ENCODE measurements at regions not wholly inside any gene's neighbourhood (a gene's known extent, or its start where the extent isn't known, plus 50 kb on each side); places are given as distances from the start of the nearest gene placed in this dataset.
"Not testable (repeated sequence)": the region's sequence is repeated elsewhere in the genome, so short reads cannot be mapped to it uniquely, and the experiment has no call there.

GRCh38 chr2:176914371-176914770 lies 298.2 kb upstream of the HNRNPA3 start:
- H3K4me1 ChIP-seq (ENCODE audit: control extremely low read depth in 1 of 4, control insufficient read depth in 4 of 4, insufficient read depth in 4 of 4, low read length in 3 of 4): no peaks in the 10 kb centered on the region
- H3K27ac ChIP-seq (ENCODE audit: insufficient read depth in 1 of 2, low read depth in 1 of 2, low read length in 2 of 2, poor library complexity in 1 of 2, severe bottlenecking in 2 of 2): no peak overlapping the region
- no peak for DNase-seq
- 97% methylated on average over 3 of the region's 3 CpGs for WGBS (ENCODE audit: insufficient coverage)
- H3K4me3 ChIP-seq (ENCODE audit: control insufficient read depth in 1 of 7, extremely low read depth in 1 of 7, insufficient read depth in 4 of 7, low read depth in 2 of 7, low read length in 6 of 7): no peak overlapping the region
- POLR2A ChIA-PET: no interaction called here
- no peaks in the 10 kb centered on the region for H3K9me3 ChIP-seq (ENCODE audit: control extremely low read depth in 1 of 5, control insufficient read depth in 4 of 5, insufficient read depth in 2 of 5, low read depth in 1 of 5, low read length in 4 of 5)
- H3K27me3 ChIP-seq (replicated peaks in 2 of 5; ENCODE audit: control insufficient read depth in 4 of 5, insufficient read depth in 5 of 5, low read length in 4 of 5): no peaks in the 10 kb centered on the region
- H3K36me3 ChIP-seq (ENCODE audit: control insufficient read depth in 4 of 4, insufficient read depth in 4 of 4, low read length in 3 of 4): no peaks in the 10 kb centered on the region
- CTCF ChIA-PET: no interaction called here

- CTCF ChIA-PET; H3K4me1 ChIP-seq (ENCODE audit: control extremely low read depth in 1 of 4, control insufficient read depth in 4 of 4, insufficient read depth in 4 of 4, low read length in 3 of 4); POLR2A ChIA-PET; H3K9me3 ChIP-seq (ENCODE audit: control extremely low read depth in 1 of 5, control insufficient read depth in 4 of 5, insufficient read depth in 2 of 5, low read depth in 1 of 5, low read length in 4 of 5); DNase-seq; H3K36me3 ChIP-seq (ENCODE audit: control insufficient read depth in 4 of 4, insufficient read depth in 4 of 4, low read length in 3 of 4); H3K27me3 ChIP-seq (replicated peaks in 2 of 5; ENCODE audit: control insufficient read depth in 4 of 5, insufficient read depth in 5 of 5, low read length in 4 of 5); H3K27ac ChIP-seq (ENCODE audit: insufficient read depth in 1 of 2, low read depth in 1 of 2, low read length in 2 of 2, poor library complexity in 1 of 2, severe bottlenecking in 2 of 2); H3K4me3 ChIP-seq (ENCODE audit: control insufficient read depth in 1 of 7, extremely low read depth in 1 of 7, insufficient read depth in 4 of 7, low read depth in 2 of 7, low read length in 6 of 7): not testable (repeated sequence)
- WGBS (ENCODE audit: insufficient coverage): no CpG with 5 or more reads among the region's 3 CpGs
These were observed 290.0 kb upstream of the HNRNPA3 start for GRCh38 chr2:176922545-176922944.

- WGBS (ENCODE audit: insufficient coverage): 91% methylated on average over 3 of the region's 4 CpGs
These were observed 289.4 kb upstream of the HNRNPA3 start for GRCh38 chr2:176923205-176923604.

GRCh38 chr2:176924909-176925534 lies 287.6 kb upstream of the HNRNPA3 start:
- no peaks in the 10 kb centered on the region for H3K27me3 ChIP-seq (replicated peaks in 2 of 5; ENCODE audit: control insufficient read depth in 4 of 5, insufficient read depth in 5 of 5, low read length in 4 of 5)
- no peaks in the 10 kb centered on the region for H3K4me1 ChIP-seq (ENCODE audit: control extremely low read depth in 1 of 4, control insufficient read depth in 4 of 4, insufficient read depth in 4 of 4, low read length in 3 of 4)
- DNase-seq: no peak
- no peaks in the 10 kb centered on the region for H3K36me3 ChIP-seq (ENCODE audit: control insufficient read depth in 4 of 4, insufficient read depth in 4 of 4, low read length in 3 of 4)
- H3K27ac ChIP-seq (ENCODE audit: insufficient read depth in 1 of 2, low read depth in 1 of 2, low read length in 2 of 2, poor library complexity in 1 of 2, severe bottlenecking in 2 of 2): no peak overlapping the region
- CTCF ChIA-PET: no interaction called here
- POLR2A ChIA-PET: no interaction called here
- WGBS (ENCODE audit: insufficient coverage): 97% methylated on average over 7 of the region's 7 CpGs
- H3K9me3 ChIP-seq (ENCODE audit: control extremely low read depth in 1 of 5, control insufficient read depth in 4 of 5, insufficient read depth in 2 of 5, low read depth in 1 of 5, low read length in 4 of 5): peaks cover 0 to 5% (median 0%) of the 10 kb centered on the region in 5 experiments
- no peak overlapping the region for H3K4me3 ChIP-seq (ENCODE audit: control insufficient read depth in 1 of 7, extremely low read depth in 1 of 7, insufficient read depth in 4 of 7, low read depth in 2 of 7, low read length in 6 of 7)

More at GRCh38 chr2:176923205-176923604, 289.4 kb upstream of the HNRNPA3 start:
- POLR2A ChIA-PET: no interaction called here
- peaks cover 0 to 5% (median 0%) of the 10 kb centered on the region in 5 experiments for H3K9me3 ChIP-seq (ENCODE audit: control extremely low read depth in 1 of 5, control insufficient read depth in 4 of 5, insufficient read depth in 2 of 5, low read depth in 1 of 5, low read length in 4 of 5)
- H3K4me3 ChIP-seq (ENCODE audit: control insufficient read depth in 1 of 7, extremely low read depth in 1 of 7, insufficient read depth in 4 of 7, low read depth in 2 of 7, low read length in 6 of 7): no peak overlapping the region
- CTCF ChIA-PET: no interaction called here
- no peak for DNase-seq
- no peaks in the 10 kb centered on the region for H3K27me3 ChIP-seq (replicated peaks in 2 of 5; ENCODE audit: control insufficient read depth in 4 of 5, insufficient read depth in 5 of 5, low read length in 4 of 5)
- no peaks in the 10 kb centered on the region for H3K36me3 ChIP-seq (ENCODE audit: control insufficient read depth in 4 of 4, insufficient read depth in 4 of 4, low read length in 3 of 4)
- H3K4me1 ChIP-seq (ENCODE audit: control extremely low read depth in 1 of 4, control insufficient read depth in 4 of 4, insufficient read depth in 4 of 4, low read length in 3 of 4): no peaks in the 10 kb centered on the region
- H3K27ac ChIP-seq (ENCODE audit: insufficient read depth in 1 of 2, low read depth in 1 of 2, low read length in 2 of 2, poor library complexity in 1 of 2, severe bottlenecking in 2 of 2): no peak overlapping the region

- H3K4me3 ChIP-seq (ENCODE audit: control insufficient read depth in 1 of 7, extremely low read depth in 1 of 7, insufficient read depth in 4 of 7, low read depth in 2 of 7, low read length in 6 of 7): no peak overlapping the region
- DNase-seq: no peak
- H3K27me3 ChIP-seq (replicated peaks in 2 of 5; ENCODE audit: control insufficient read depth in 4 of 5, insufficient read depth in 5 of 5, low read length in 4 of 5): no peaks in the 10 kb centered on the region
- no peak overlapping the region for H3K27ac ChIP-seq (ENCODE audit: insufficient read depth in 1 of 2, low read depth in 1 of 2, low read length in 2 of 2, poor library complexity in 1 of 2, severe bottlenecking in 2 of 2)
- CTCF ChIA-PET: no interaction called here
- no peaks in the 10 kb centered on the region for H3K36me3 ChIP-seq (ENCODE audit: control insufficient read depth in 4 of 4, insufficient read depth in 4 of 4, low read length in 3 of 4)
- POLR2A ChIA-PET: no interaction called here
- WGBS (ENCODE audit: insufficient coverage): no CpG with 5 or more reads among the region's 1 CpG
- peaks cover 0 to 5% (median 0%) of the 10 kb centered on the region in 5 experiments for H3K9me3 ChIP-seq (ENCODE audit: control extremely low read depth in 1 of 5, control insufficient read depth in 4 of 5, insufficient read depth in 2 of 5, low read depth in 1 of 5, low read length in 4 of 5)
- no peaks in the 10 kb centered on the region for H3K4me1 ChIP-seq (ENCODE audit: control extremely low read depth in 1 of 4, control insufficient read depth in 4 of 4, insufficient read depth in 4 of 4, low read length in 3 of 4)
These were observed 286.1 kb upstream of the HNRNPA3 start for GRCh38 chr2:176926453-176926852.

- H3K4me3 ChIP-seq (ENCODE audit: control insufficient read depth in 1 of 7, extremely low read depth in 1 of 7, insufficient read depth in 4 of 7, low read depth in 2 of 7, low read length in 6 of 7); H3K9me3 ChIP-seq (ENCODE audit: control extremely low read depth in 1 of 5, control insufficient read depth in 4 of 5, insufficient read depth in 2 of 5, low read depth in 1 of 5, low read length in 4 of 5); CTCF ChIA-PET; POLR2A ChIA-PET; DNase-seq; H3K36me3 ChIP-seq (ENCODE audit: control insufficient read depth in 4 of 4, insufficient read depth in 4 of 4, low read length in 3 of 4); H3K4me1 ChIP-seq (ENCODE audit: control extremely low read depth in 1 of 4, control insufficient read depth in 4 of 4, insufficient read depth in 4 of 4, low read length in 3 of 4); H3K27ac ChIP-seq (ENCODE audit: insufficient read depth in 1 of 2, low read depth in 1 of 2, low read length in 2 of 2, poor library complexity in 1 of 2, severe bottlenecking in 2 of 2); H3K27me3 ChIP-seq (replicated peaks in 2 of 5; ENCODE audit: control insufficient read depth in 4 of 5, insufficient read depth in 5 of 5, low read length in 4 of 5): not testable (repeated sequence)
- WGBS (ENCODE audit: insufficient coverage): no CpG with 5 or more reads among the region's 2 CpGs
These were observed 283.2 kb upstream of the HNRNPA3 start for GRCh38 chr2:176929387-176929786.

- Histone ChIP-seq H3K36me3 (ENCODE audit: control insufficient read depth in 4 of 4, insufficient read depth in 4 of 4, low read length in 3 of 4) (no peaks in the 10 kb centered on the region), H3K4me3 (ENCODE audit: control insufficient read depth in 1 of 7, extremely low read depth in 1 of 7, insufficient read depth in 4 of 7, low read depth in 2 of 7, low read length in 6 of 7) (peak overlapping the region in 1 of 7 experiments; percentile 3), H3K9me3 (ENCODE audit: control extremely low read depth in 1 of 5, control insufficient read depth in 4 of 5, insufficient read depth in 2 of 5, low read depth in 1 of 5, low read length in 4 of 5) (no peaks in the 10 kb centered on the region), H3K4me1 (ENCODE audit: control extremely low read depth in 1 of 4, control insufficient read depth in 4 of 4, insufficient read depth in 4 of 4, low read length in 3 of 4) (peaks cover 0 to 14% (median 5%) of the 10 kb centered on the region in 4 experiments), H3K27ac (ENCODE audit: insufficient read depth in 1 of 2, low read depth in 1 of 2, low read length in 2 of 2, poor library complexity in 1 of 2, severe bottlenecking in 2 of 2) (no peak overlapping the region), H3K27me3 (replicated peaks in 2 of 5; ENCODE audit: control insufficient read depth in 4 of 5, insufficient read depth in 5 of 5, low read length in 4 of 5) (no peaks in the 10 kb centered on the region)
- 51% methylated on average over 6 of the region's 8 CpGs for WGBS (ENCODE audit: insufficient coverage)
- POLR2A ChIA-PET: no interaction called here
- CTCF ChIA-PET: interaction anchor here (1.1 to 1.2 kb wide), 2 partner anchors 9 to 107 kb away, joined by 3 to 4 read pairs; no protein-coding TSS in a partner anchor
- DNase-seq: peak; percentile 43 to 91 (median 88)
These were observed 280.7 kb upstream of the HNRNPA3 start for GRCh38 chr2:176931588-176932563.
